Retinal pigment epithelial cell (primary cell): ENCODE measurements at regions not wholly inside any gene's neighbourhood (a gene's known extent, or its start where the extent isn't known, plus 50 kb on each side); places are given as distances from the start of the nearest gene placed in this dataset.

Experiments used
- DNase-seq: peaks from one replicate; pipeline ENCODE4 v3.0.0-alpha.2; 2010; ENCODE audit warnings: low read depth
- H3K4me3 ChIP-seq: 2 replicates; pipeline ENCODE4 v1.5.1; 2011; ENCODE audit warnings: mild to moderate bottlenecking, low read length, control low read depth, moderate library complexity
- TF ChIP-seq, protein P1 (sequence below): conservative IDR thresholded peaks from 2 replicates; pipeline ENCODE4 v1.5.1; 2011; ENCODE audit warnings: low read depth, low read length, control low read depth, inconsistent platforms

DNA sequence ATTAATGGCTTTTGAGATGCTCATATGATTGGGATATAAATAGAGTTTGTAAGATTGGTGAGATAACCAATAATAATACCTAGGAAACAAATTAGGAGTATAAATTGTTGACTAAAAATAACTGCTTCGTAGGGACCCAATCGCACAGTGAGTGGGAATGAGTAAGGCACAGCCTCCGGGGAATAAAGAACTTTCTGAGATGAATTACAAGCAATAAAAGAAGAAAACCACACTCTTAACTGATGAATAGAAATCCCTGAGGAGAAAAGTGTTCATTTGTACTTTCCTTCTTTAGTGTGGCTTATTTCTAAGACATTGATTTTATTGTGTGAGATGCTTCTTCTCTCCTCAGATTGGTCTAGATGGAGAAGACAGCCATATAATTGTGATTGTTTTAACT is 443.4 kb upstream of the PRMT6 start:
- TF ChIP-seq, protein P1, sequence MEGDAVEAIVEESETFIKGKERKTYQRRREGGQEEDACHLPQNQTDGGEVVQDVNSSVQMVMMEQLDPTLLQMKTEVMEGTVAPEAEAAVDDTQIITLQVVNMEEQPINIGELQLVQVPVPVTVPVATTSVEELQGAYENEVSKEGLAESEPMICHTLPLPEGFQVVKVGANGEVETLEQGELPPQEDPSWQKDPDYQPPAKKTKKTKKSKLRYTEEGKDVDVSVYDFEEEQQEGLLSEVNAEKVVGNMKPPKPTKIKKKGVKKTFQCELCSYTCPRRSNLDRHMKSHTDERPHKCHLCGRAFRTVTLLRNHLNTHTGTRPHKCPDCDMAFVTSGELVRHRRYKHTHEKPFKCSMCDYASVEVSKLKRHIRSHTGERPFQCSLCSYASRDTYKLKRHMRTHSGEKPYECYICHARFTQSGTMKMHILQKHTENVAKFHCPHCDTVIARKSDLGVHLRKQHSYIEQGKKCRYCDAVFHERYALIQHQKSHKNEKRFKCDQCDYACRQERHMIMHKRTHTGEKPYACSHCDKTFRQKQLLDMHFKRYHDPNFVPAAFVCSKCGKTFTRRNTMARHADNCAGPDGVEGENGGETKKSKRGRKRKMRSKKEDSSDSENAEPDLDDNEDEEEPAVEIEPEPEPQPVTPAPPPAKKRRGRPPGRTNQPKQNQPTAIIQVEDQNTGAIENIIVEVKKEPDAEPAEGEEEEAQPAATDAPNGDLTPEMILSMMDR, result no peak
- no peak for DNase-seq
- no peak overlapping the region for H3K4me3 ChIP-seq

- DNase-seq, result no peak
- no peak overlapping the region for H3K4me3 ChIP-seq
- TF ChIP-seq, protein P1, result no peak
Observed at GRCh38 chr1:106613861-106614260, 442.6 kb upstream of the PRMT6 start.

DNA sequence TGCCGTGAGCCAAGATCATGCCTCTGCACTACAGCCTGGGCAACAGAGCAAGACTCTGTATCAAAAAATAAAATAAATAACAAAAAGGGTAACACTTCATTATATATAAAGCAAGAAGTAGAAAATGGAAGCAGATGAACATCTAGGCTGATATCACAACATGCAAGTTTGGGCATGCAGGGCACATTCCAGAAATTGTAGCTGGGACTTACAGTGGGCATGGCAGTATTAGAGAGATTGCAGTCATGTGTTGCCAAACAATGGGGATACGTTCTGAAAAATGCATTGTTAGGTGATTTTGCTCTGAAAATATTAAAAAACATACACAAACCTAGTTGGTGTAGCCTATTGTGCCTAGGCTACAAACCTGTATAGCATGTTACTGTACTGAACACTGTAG is 441.0 kb upstream of the PRMT6 start:
- TF ChIP-seq, protein P1, result no peak
- no peak overlapping the region for H3K4me3 ChIP-seq
- DNase-seq, result no peak

- H3K4me3 ChIP-seq, result no peak overlapping the region
- TF ChIP-seq, protein P1, result no peak
- no peak for DNase-seq
Observed at GRCh38 chr1:106619080-106619826, 437.2 kb upstream of the PRMT6 start.

GRCh38 chr1:106619827-106620134 is 436.7 kb upstream of the PRMT6 start:
- H3K4me3 ChIP-seq, result no peak overlapping the region
- no peak for DNase-seq
- TF ChIP-seq, protein P1, result no peak

GRCh38 chr1:106620521-106620954 is 435.9 kb upstream of the PRMT6 start:
- DNase-seq, result peak; percentile 87
- TF ChIP-seq, protein P1, result peak; percentile 19
- H3K4me3 ChIP-seq, result no peak overlapping the region

GRCh38 chr1:106621853-106622252 is 434.6 kb upstream of the PRMT6 start:
- no peak overlapping the region for H3K4me3 ChIP-seq
- TF ChIP-seq, protein P1, result no peak
- peak; percentile 77 for DNase-seq
